IMR-90 (cell line): ENCODE measurements at regions not wholly inside any gene's neighbourhood (a gene's known extent, or its start where the extent isn't known, plus 50 kb on each side); places are given as distances from the start of the nearest gene placed in this dataset.

Experiments
- ATAC-seq: fragments of 200-7000 bp; cut with Tn5 transposase; 2 replicates; pipeline ENCODE4 v1.9.1; 2020; ENCODE audit warnings: low read depth, mild to moderate bottlenecking, moderate library complexity
- BruUV-seq: library from RNA; stranded (reverse); fragments of 400-500 nt; replicated peaks from 2 replicates; lab custom pipeline; 2021; lab: Mats Ljungman, UMichigan
- CTCF ChIA-PET: fragments of 300-600 bp; formaldehyde crosslinking; extraction: SDS; loops from one replicate; lab custom pipeline; 2021; ENCODE audit warnings: antibody characterized with exemption; lab: Yijun Ruan, JAX
- POLR2A ChIA-PET: fragments of 300-600 bp; sonication (Branson Sonifier 250); formaldehyde crosslinking; loops from one replicate; lab custom pipeline; 2022; ENCODE audit warnings: antibody characterized with exemption; ENCODE audit not compliant: unreplicated experiment; lab: Charles Lee
- DNase-seq: peaks from one replicate; pipeline ENCODE4 v3.0.0; 2013
- H2AFZ ChIP-seq: replicated peaks from 2 replicates; pipeline ENCODE3; 2013; ENCODE audit warnings: low read length, mild to moderate bottlenecking; ENCODE audit not compliant: poor library complexity
- H2AK5ac ChIP-seq: 2 replicates; pipeline ENCODE4 v1.6.1; 2013; ENCODE audit warnings: low read depth, low read length, inconsistent platforms
- H2AK9ac ChIP-seq: replicated peaks from 2 replicates; pipeline ENCODE3; 2013; ENCODE audit warnings: mild to moderate bottlenecking, low read depth, low read length, moderate library complexity; ENCODE audit not compliant: poor library complexity
- H2BK120ac ChIP-seq: 2 replicates; pipeline ENCODE4 v1.6.1; 2013; ENCODE audit warnings: low read depth, low read length, inconsistent platforms
- H2BK15ac ChIP-seq: 3 replicates; pipeline ENCODE4 v1.6.1; 2013; ENCODE audit warnings: low read depth, low read length, inconsistent platforms
- H2BK20ac ChIP-seq: 2 replicates; pipeline ENCODE4 v1.6.1; 2013; ENCODE audit warnings: low read depth, mild to moderate bottlenecking, inconsistent platforms, low read length, moderate library complexity
- H2BK5ac ChIP-seq: 2 replicates; pipeline ENCODE4 v1.6.1; 2013; ENCODE audit warnings: mild to moderate bottlenecking, low read depth, low read length, inconsistent platforms; ENCODE audit not compliant: poor library complexity, severe bottlenecking
- H3K14ac ChIP-seq: replicated peaks from 2 replicates; pipeline ENCODE4 v1.6.1; 2013; ENCODE audit warnings: low read depth, low read length, inconsistent platforms
- H3K18ac ChIP-seq: 2 replicates; pipeline ENCODE4 v1.6.1; 2013; ENCODE audit warnings: low read depth, low read length, control low read depth
- H3K23ac ChIP-seq: 2 replicates; pipeline ENCODE4 v1.6.1; 2013; ENCODE audit warnings: low read depth, low read length, inconsistent platforms
- H3K27ac ChIP-seq: 2 replicates; pipeline ENCODE4 v1.5.1; 2013; ENCODE audit warnings: mild to moderate bottlenecking, control low read depth, low read length; ENCODE audit not compliant: insufficient read depth
- H3K27me3 ChIP-seq: 2 replicates; pipeline ENCODE4 v1.6.1; 2013; ENCODE audit warnings: low read length; ENCODE audit not compliant: control insufficient read depth, insufficient read depth
- H3K36me3 ChIP-seq: 2 replicates; pipeline ENCODE4 v1.6.1; 2013; ENCODE audit warnings: low read length, mixed read lengths; ENCODE audit not compliant: control insufficient read depth, insufficient read depth
- H3K4ac ChIP-seq: 2 replicates; pipeline ENCODE4 v1.6.1; 2013; ENCODE audit warnings: low read depth, low read length, inconsistent platforms
- H3K4me1 ChIP-seq: 2 replicates; pipeline ENCODE4 v1.6.1; 2013; ENCODE audit warnings: low read length, mixed read lengths; ENCODE audit not compliant: control insufficient read depth, insufficient read depth
- H3K4me2 ChIP-seq: 2 replicates; pipeline ENCODE4 v1.6.1; 2013; ENCODE audit warnings: low read depth, mild to moderate bottlenecking, control low read depth, low read length, moderate library complexity
- H3K4me3 ChIP-seq: 2 replicates; pipeline ENCODE4 v1.5.1; 2013; ENCODE audit warnings: low read depth, mild to moderate bottlenecking, control low read depth, low read length, moderate library complexity; ENCODE audit not compliant: insufficient read depth
- H3K56ac ChIP-seq: 2 replicates; pipeline ENCODE4 v1.6.1; 2013; ENCODE audit warnings: low read length, inconsistent platforms; ENCODE audit not compliant: insufficient read depth; ENCODE audit errors: extremely low read depth
- H3K79me1 ChIP-seq, 2 experiments: 2 replicates each; pipeline ENCODE4 v1.6.1; 2013; ENCODE audit warnings: low read length in 2 of 2, inconsistent platforms in 1 of 2, low read depth in 1 of 2
- H3K9ac ChIP-seq: 2 replicates; pipeline ENCODE4 v1.6.1; 2013; ENCODE audit warnings: low read depth, low read length, control low read depth
- H3K9me1 ChIP-seq: 2 replicates; pipeline ENCODE4 v1.6.1; 2013; ENCODE audit warnings: low read length, inconsistent platforms; ENCODE audit not compliant: insufficient read depth
- H3K9me3 ChIP-seq: 2 replicates; pipeline ENCODE4 v1.6.1; 2013; ENCODE audit warnings: low read length; ENCODE audit not compliant: control insufficient read depth, insufficient read depth
- H4K20me1 ChIP-seq: 2 replicates; pipeline ENCODE4 v1.6.1; 2013; ENCODE audit warnings: low read length, inconsistent platforms; ENCODE audit not compliant: insufficient read depth
- H4K5ac ChIP-seq: 2 replicates; pipeline ENCODE4 v1.6.1; 2013; ENCODE audit warnings: mild to moderate bottlenecking, low read depth, low read length, control low read depth
- H4K8ac ChIP-seq, 2 experiments: 2 replicates each; pipeline ENCODE4 v1.6.1; 2013; ENCODE audit warnings: low read depth in 2 of 2, low read length in 2 of 2, control low read depth in 1 of 2, inconsistent platforms in 1 of 2
- H4K91ac ChIP-seq: 2 replicates; pipeline ENCODE4 v1.6.1; 2013; ENCODE audit warnings: low read depth, low read length, inconsistent platforms; ENCODE audit not compliant: insufficient read depth
- MAFK ChIP-seq: IDR thresholded peaks from 2 replicates; pipeline ENCODE4 v1.6.1; 2012; ENCODE audit warnings: low read depth, low read length, improper control_type of control experiment
- WGBS, 2 experiments: methylation state at CpG; one replicate each; pipeline versions ENCODE4 v1.1.5 to v1.1.7; 2013; ENCODE audit warnings: missing lambda C conversion rate in 2 of 2; ENCODE audit not compliant: insufficient read length in 1 of 2; ENCODE audit errors: extremely low coverage in 2 of 2; 5-methylcytosine and 5-hydroxymethylcytosine counted together
- dilution Hi-C: fragments of 300-500 bp; cut with HindIII; formaldehyde crosslinking; loops from one replicate; pipeline ENCODE4 v1.14.3; 2018; ENCODE audit warnings: low sequenced_read_pairs; ENCODE audit not compliant: unreplicated experiment
- in situ Hi-C: fragments of 300-500 bp; cut with MboI; formaldehyde crosslinking; loops from 3 replicates; pipeline ENCODE4 v1.14.3; 2019; ENCODE audit warnings: low sequenced_read_pairs, inconsistent platforms, mixed read lengths
- intact Hi-C: fragments of 100-400 bp; cut with micrococcal nuclease; formaldehyde crosslinking; loops from 2 replicates; pipeline ENCODE4 v1.10.0; 2022
- TF ChIP-seq, protein P1 (sequence below): conservative IDR thresholded peaks from 2 replicates; pipeline ENCODE4 v1.5.1; 2012; ENCODE audit warnings: mild to moderate bottlenecking, low read depth, low read length, improper control_type of control experiment

DNA sequence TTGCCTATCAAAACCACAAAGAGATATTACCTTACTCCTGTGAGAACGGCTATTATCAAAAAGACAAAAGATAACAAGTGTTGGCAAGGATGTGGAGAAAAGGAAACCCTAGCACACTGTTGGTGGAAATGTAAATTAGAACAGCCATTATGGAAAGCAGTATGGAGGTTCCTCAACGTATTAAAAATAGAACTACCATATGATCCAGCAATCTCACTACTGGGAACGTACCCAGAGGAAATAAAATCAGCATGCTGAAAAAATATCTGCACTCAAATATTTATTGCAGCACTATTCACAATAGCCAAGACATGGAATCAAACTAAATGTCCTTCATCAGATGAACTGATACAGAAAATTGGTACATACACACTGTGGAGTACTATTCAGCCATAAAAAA is 149.4 kb upstream of the MLN start:
- Histone ChIP-seq H4K91ac (no peak overlapping the region), H3K14ac (no peak overlapping the region), H3K23ac (no peak overlapping the region), H3K18ac (no peak overlapping the region), H3K56ac (no peak overlapping the region), H2AFZ (no peak overlapping the region), H4K5ac (no peak overlapping the region), H3K4me3 (no peak overlapping the region), H2BK120ac (no peak overlapping the region), H2AK5ac (no peak overlapping the region), H3K36me3 (no peaks in the 10 kb centered on the region), H2BK15ac (no peak overlapping the region), H3K4me1 (no peaks in the 10 kb centered on the region), H4K20me1 (no peaks in the 10 kb centered on the region), H3K9ac (no peak overlapping the region), H3K9me3 (no peaks in the 10 kb centered on the region), H3K4ac (no peak overlapping the region), H3K79me1 (no peaks in the 10 kb centered on the region), H3K9me1 (no peaks in the 10 kb centered on the region), H2BK20ac (no peak overlapping the region), H3K4me2 (no peak overlapping the region), H3K27me3 (peaks cover 53% of the 10 kb centered on the region), H2AK9ac (no peak overlapping the region), H2BK5ac (no peak overlapping the region), H3K27ac (no peak overlapping the region), H4K8ac (no peak overlapping the region)
- DNase-seq: no peak
- in situ Hi-C loops: no loop called here
- WGBS, 2 experiments: no CpG with 5 or more reads among the region's 3 CpGs
- BruUV-seq: no TSS peak
- CTCF ChIA-PET: no interaction called here
- POLR2A ChIA-PET: no interaction called here
- dilution Hi-C loops: no loop called here
- intact Hi-C loops: no loop called here
- ATAC-seq: no peak
- TF ChIP-seq, protein P1, sequence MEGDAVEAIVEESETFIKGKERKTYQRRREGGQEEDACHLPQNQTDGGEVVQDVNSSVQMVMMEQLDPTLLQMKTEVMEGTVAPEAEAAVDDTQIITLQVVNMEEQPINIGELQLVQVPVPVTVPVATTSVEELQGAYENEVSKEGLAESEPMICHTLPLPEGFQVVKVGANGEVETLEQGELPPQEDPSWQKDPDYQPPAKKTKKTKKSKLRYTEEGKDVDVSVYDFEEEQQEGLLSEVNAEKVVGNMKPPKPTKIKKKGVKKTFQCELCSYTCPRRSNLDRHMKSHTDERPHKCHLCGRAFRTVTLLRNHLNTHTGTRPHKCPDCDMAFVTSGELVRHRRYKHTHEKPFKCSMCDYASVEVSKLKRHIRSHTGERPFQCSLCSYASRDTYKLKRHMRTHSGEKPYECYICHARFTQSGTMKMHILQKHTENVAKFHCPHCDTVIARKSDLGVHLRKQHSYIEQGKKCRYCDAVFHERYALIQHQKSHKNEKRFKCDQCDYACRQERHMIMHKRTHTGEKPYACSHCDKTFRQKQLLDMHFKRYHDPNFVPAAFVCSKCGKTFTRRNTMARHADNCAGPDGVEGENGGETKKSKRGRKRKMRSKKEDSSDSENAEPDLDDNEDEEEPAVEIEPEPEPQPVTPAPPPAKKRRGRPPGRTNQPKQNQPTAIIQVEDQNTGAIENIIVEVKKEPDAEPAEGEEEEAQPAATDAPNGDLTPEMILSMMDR: no peak
- no peak for TF ChIP-seq MAFK
